Osteoblast (primary cell): ENCODE measurements at regions not wholly inside any gene's neighbourhood (a gene's known extent, or its start where the extent isn't known, plus 50 kb on each side); places are given as distances from the start of the nearest gene placed in this dataset.

Experiments used
- DNase-seq: peaks from one replicate; pipeline ENCODE4 v3.0.0; 2011; ENCODE audit warnings: low spot score, mixed read lengths; ENCODE audit not compliant: insufficient read length; ENCODE audit errors: missing footprints
- H2AFZ ChIP-seq: 2 replicates; pipeline ENCODE4 v1.6.0; 2011; ENCODE audit warnings: mild to moderate bottlenecking, low read length
- H3K27ac ChIP-seq: 2 replicates; pipeline ENCODE4 v1.5.1; 2011; ENCODE audit warnings: mild to moderate bottlenecking, low read depth, low read length, moderate library complexity
- H3K27me3 ChIP-seq: 2 replicates; pipeline ENCODE4 v1.6.0; 2012; ENCODE audit warnings: mild to moderate bottlenecking, control low read depth, inconsistent platforms, low read length, moderate library complexity; ENCODE audit not compliant: insufficient read depth
- H3K36me3 ChIP-seq: 2 replicates; pipeline ENCODE4 v1.5.1; 2011; ENCODE audit warnings: mild to moderate bottlenecking, low read length, control low read depth, moderate library complexity; ENCODE audit not compliant: insufficient read depth
- H3K4me1 ChIP-seq: 2 replicates; pipeline ENCODE4 v1.5.1; 2011; ENCODE audit warnings: mild to moderate bottlenecking, low read length, control low read depth, moderate library complexity; ENCODE audit not compliant: insufficient read depth
- H3K4me2 ChIP-seq: 2 replicates; pipeline ENCODE4 v1.6.0; 2011; ENCODE audit warnings: mild to moderate bottlenecking, low read length; ENCODE audit not compliant: insufficient read depth
- H3K4me3 ChIP-seq: fragments of 200-600 bp; sonication (generic); 3 replicates; pipeline ENCODE4 v1.5.1; 2012; ENCODE audit warnings: mild to moderate bottlenecking, low read length, inconsistent platforms; ENCODE audit not compliant: insufficient read depth
- H3K79me2 ChIP-seq: 2 replicates; pipeline ENCODE4 v1.6.0; 2012; ENCODE audit warnings: mild to moderate bottlenecking, low read length, control low read depth, inconsistent platforms; ENCODE audit not compliant: insufficient read depth
- H3K9me3 ChIP-seq: 2 replicates; pipeline ENCODE4 v1.5.1; 2011; ENCODE audit warnings: low read depth, low read length, control low read depth
- H4K20me1 ChIP-seq: 2 replicates; pipeline ENCODE4 v1.6.0; 2012; ENCODE audit warnings: mild to moderate bottlenecking, low read length, control low read depth; ENCODE audit not compliant: insufficient read depth
- TF ChIP-seq, protein P1 (sequence below): IDR thresholded peaks from 2 replicates; pipeline ENCODE4 v1.5.1; 2011; ENCODE audit warnings: mild to moderate bottlenecking, low read depth, low read length, moderate library complexity; ENCODE audit errors: extremely low read depth

- Histone ChIP-seq H3K79me2 (no peaks in the 10 kb centered on the region), H3K27ac (no peak overlapping the region), H3K4me2 (no peak overlapping the region), H3K36me3 (no peaks in the 10 kb centered on the region), H3K4me1 (no peaks in the 10 kb centered on the region), H3K4me3 (no peak overlapping the region), H4K20me1 (no peaks in the 10 kb centered on the region), H3K27me3 (peaks cover 38% of the 10 kb centered on the region), H2AFZ (no peak overlapping the region), H3K9me3 (no peaks in the 10 kb centered on the region)
- TF ChIP-seq, protein P1, sequence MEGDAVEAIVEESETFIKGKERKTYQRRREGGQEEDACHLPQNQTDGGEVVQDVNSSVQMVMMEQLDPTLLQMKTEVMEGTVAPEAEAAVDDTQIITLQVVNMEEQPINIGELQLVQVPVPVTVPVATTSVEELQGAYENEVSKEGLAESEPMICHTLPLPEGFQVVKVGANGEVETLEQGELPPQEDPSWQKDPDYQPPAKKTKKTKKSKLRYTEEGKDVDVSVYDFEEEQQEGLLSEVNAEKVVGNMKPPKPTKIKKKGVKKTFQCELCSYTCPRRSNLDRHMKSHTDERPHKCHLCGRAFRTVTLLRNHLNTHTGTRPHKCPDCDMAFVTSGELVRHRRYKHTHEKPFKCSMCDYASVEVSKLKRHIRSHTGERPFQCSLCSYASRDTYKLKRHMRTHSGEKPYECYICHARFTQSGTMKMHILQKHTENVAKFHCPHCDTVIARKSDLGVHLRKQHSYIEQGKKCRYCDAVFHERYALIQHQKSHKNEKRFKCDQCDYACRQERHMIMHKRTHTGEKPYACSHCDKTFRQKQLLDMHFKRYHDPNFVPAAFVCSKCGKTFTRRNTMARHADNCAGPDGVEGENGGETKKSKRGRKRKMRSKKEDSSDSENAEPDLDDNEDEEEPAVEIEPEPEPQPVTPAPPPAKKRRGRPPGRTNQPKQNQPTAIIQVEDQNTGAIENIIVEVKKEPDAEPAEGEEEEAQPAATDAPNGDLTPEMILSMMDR = no peak
- no peak for DNase-seq
These were observed 65.0 kb upstream of the RAPGEF1 start for GRCh38 chr9:131804826-131805225.

DNA sequence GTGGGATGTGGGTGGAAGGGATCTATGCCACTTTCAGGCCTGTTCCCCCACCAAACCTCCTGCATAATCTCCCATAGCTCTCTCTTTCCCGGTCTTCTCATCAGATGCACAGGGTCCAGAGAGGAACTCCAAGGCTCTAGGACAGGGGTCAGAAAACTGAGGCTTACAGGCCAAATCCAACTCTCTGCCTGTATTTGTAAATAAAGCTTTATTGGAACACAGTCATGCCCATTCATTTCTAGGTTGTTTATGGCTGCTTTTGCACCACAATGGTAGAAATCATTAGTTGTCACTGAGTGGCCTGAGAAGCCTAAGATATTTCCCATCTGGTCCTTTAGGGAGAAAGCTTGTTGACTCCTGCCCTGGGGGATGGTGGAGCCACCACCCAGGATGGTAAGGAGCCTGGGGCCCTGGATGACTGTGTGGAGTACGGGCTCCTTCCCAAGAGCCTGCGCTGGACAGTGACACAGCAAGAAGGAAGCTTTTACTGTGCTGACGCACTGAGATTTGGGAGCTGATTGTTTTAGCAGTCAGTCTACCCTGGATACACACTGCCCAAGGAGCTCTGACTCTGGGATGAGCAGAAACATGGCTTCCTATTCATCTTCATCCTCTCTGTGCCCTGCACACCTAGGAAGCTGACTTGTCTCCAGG, 64.0 kb upstream of the RAPGEF1 start:
- Histone ChIP-seq H4K20me1 (no peaks in the 10 kb centered on the region), H3K27me3 (peaks cover 32% of the 10 kb centered on the region), H3K36me3 (no peaks in the 10 kb centered on the region), H3K4me2 (no peak overlapping the region), H3K4me3 (no peak overlapping the region), H3K9me3 (no peaks in the 10 kb centered on the region), H3K27ac (no peak overlapping the region), H2AFZ (no peak overlapping the region), H3K4me1 (no peaks in the 10 kb centered on the region), H3K79me2 (no peaks in the 10 kb centered on the region)
- no peak for DNase-seq
- TF ChIP-seq, protein P1 = no peak

DNA sequence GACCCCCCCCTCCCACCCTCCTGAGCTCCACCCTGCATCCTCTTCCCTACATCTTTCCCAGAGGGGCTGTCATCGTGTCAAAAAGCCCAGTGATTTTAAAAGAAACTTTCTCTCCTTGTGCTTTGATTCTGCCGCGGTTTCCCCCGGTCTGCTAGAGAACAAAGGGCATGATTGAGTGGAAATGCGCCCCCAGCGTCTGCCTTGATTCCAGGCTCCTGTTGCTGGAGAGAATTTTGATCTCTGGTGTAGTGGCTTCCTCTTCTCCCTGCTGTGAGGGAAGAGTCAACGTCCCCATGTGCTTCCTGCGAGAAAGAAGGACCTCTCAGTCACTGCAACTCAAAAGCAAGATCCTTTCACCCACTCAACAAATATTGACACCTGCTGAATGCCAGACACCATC, 61.9 kb upstream of the RAPGEF1 start:
- Histone ChIP-seq H4K20me1 (no peaks in the 10 kb centered on the region), H3K4me3 (no peak overlapping the region), H3K27me3 (peaks cover 19% of the 10 kb centered on the region), H3K36me3 (no peaks in the 10 kb centered on the region), H3K4me1 (no peaks in the 10 kb centered on the region), H3K27ac (no peak overlapping the region), H2AFZ (no peak overlapping the region), H3K4me2 (no peak overlapping the region), H3K9me3 (no peaks in the 10 kb centered on the region), H3K79me2 (no peaks in the 10 kb centered on the region)
- no peak for DNase-seq
- TF ChIP-seq, protein P1 = no peak

DNA sequence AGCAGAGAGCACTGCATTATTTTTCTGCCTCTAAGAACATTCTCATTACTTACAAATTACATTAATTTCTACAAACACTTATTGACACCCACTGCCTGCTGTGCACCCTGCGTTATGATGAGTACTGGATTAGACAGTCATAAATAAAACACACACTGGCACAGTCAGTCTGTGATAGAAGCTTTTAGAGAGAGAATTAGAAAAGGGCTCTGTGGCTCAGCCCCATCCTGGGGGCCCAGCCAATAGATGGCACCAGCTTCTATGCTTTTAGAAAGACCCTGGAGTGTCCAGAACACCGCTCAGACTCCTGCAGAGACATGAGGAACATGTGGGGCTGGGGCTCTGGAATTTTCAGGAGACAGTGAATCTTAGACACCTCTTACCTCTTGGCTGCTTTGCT, 61.0 kb upstream of the RAPGEF1 start:
- Histone ChIP-seq H3K36me3 (no peaks in the 10 kb centered on the region), H3K27me3 (peaks cover 11% of the 10 kb centered on the region), H3K9me3 (no peaks in the 10 kb centered on the region), H3K4me3 (no peak overlapping the region), H2AFZ (no peak overlapping the region), H3K27ac (no peak overlapping the region), H3K4me1 (no peaks in the 10 kb centered on the region), H4K20me1 (no peaks in the 10 kb centered on the region), H3K4me2 (no peak overlapping the region), H3K79me2 (no peaks in the 10 kb centered on the region)
- DNase-seq = no peak
- TF ChIP-seq, protein P1 = no peak
